ENCODE measurements at regions not wholly inside any gene's neighbourhood (a gene's known extent, or its start where the extent isn't known, plus 50 kb on each side); places are given as distances from the start of the nearest gene placed in this dataset.

- DNase-seq: no peak
Measured at GRCh38 chr6:94511502-94512088, 1065.7 kb upstream of the MANEA start.

- no peak for DNase-seq
Measured at GRCh38 chr6:94510877-94511276, 1066.5 kb upstream of the MANEA start.

GRCh38 chr6:94501516-94501915 is 1075.8 kb upstream of the MANEA start:
- DNase-seq: no peak

GRCh38 chr6:94498099-94498498 is 1078.7 kb upstream of the EPHA7 start:
- DNase-seq: no peak

GRCh38 chr6:94494500-94494899 is 1075.1 kb upstream of the EPHA7 start:
- no peak for DNase-seq

GRCh38 chr6:94487371-94487770 is 1068.0 kb upstream of the EPHA7 start:
- no peak for DNase-seq

GRCh38 chr6:94478133-94479005 is 1059.0 kb upstream of the EPHA7 start:
- DNase-seq: no peak

- no peak for DNase-seq
Measured at GRCh38 chr6:94468830-94469229, 1049.5 kb upstream of the EPHA7 start.

- no peak for DNase-seq
Measured at GRCh38 chr6:94464018-94464510, 1044.7 kb upstream of the EPHA7 start.

GRCh38 chr6:94463306-94463705 is 1043.9 kb upstream of the EPHA7 start:
- no peak for DNase-seq

- DNase-seq: no peak
Measured at GRCh38 chr6:94462231-94462630, 1042.9 kb upstream of the EPHA7 start.

GRCh38 chr6:94456266-94456665 is 1036.9 kb upstream of the EPHA7 start:
- no peak for DNase-seq

- no peak for DNase-seq
Measured at GRCh38 chr6:94454231-94454630, 1034.9 kb upstream of the EPHA7 start.

- DNase-seq: no peak
Measured at GRCh38 chr6:94446120-94446519, 1026.8 kb upstream of the EPHA7 start.

- no peak for DNase-seq
Measured at GRCh38 chr6:94443701-94444100, 1024.3 kb upstream of the EPHA7 start.

- DNase-seq: no peak
Measured at GRCh38 chr6:94424692-94425091, 1005.3 kb upstream of the EPHA7 start.

- no peak for DNase-seq
Measured at GRCh38 chr6:94417363-94417762, 998.0 kb upstream of the EPHA7 start.

GRCh38 chr6:94414041-94414440 is 994.7 kb upstream of the EPHA7 start:
- no peak for DNase-seq

- no peak for DNase-seq
Measured at GRCh38 chr6:94401311-94401710, 982.0 kb upstream of the EPHA7 start.

GRCh38 chr6:94394822-94395221 is 975.5 kb upstream of the EPHA7 start:
- DNase-seq: no peak

- DNase-seq: no peak
Measured at GRCh38 chr6:94389218-94389617, 969.9 kb upstream of the EPHA7 start.

GRCh38 chr6:94377835-94378234 is 958.5 kb upstream of the EPHA7 start:
- DNase-seq: no peak

GRCh38 chr6:94376876-94377275 is 957.5 kb upstream of the EPHA7 start:
- DNase-seq: no peak

GRCh38 chr6:94372229-94372628 is 952.9 kb upstream of the EPHA7 start:
- no peak for DNase-seq

Data from NCI-H187 treated with DMSO at 0.1 percent for 48 hours (cell line).